Nephron progenitor cell (in vitro differentiated cells): ENCODE measurements at regions not wholly inside any gene's neighbourhood (a gene's known extent, or its start where the extent isn't known, plus 50 kb on each side); places are given as distances from the start of the nearest gene placed in this dataset.

Experiments
- DNase-seq: peaks from one replicate; pipeline ENCODE4 v3.0.0; 2021
- H3K27ac Mint-ChIP-seq: 2 replicates; pipeline ENCODE4 v1.8.0; 2021; ENCODE audit warnings: mild to moderate bottlenecking, moderate library complexity, mixed read lengths
- H3K27me3 Mint-ChIP-seq: 2 replicates; pipeline ENCODE4 v1.8.0; 2021; ENCODE audit warnings: mild to moderate bottlenecking, low read depth, mixed read lengths; ENCODE audit not compliant: poor library complexity
- H3K36me3 Mint-ChIP-seq: 2 replicates; pipeline ENCODE4 v1.8.0; 2021; ENCODE audit warnings: low read depth, mixed read lengths
- H3K4me1 Mint-ChIP-seq: 2 replicates; pipeline ENCODE4 v1.8.0; 2021; ENCODE audit warnings: mixed read lengths
- H3K4me3 Mint-ChIP-seq: 2 replicates; pipeline ENCODE4 v1.8.0; 2021; ENCODE audit warnings: mild to moderate bottlenecking, moderate library complexity, mixed read lengths
- H3K9me3 Mint-ChIP-seq: 2 replicates; pipeline ENCODE4 v1.8.0; 2021; ENCODE audit warnings: mild to moderate bottlenecking, moderate library complexity, mixed read lengths
- TF ChIP-seq, protein P1 (sequence below): fragments of 200-600 bp; sonication (generic); IDR thresholded peaks from 2 replicates; pipeline ENCODE4 v1.5.0; 2021; ENCODE audit warnings: antibody characterized with exemption

DNA sequence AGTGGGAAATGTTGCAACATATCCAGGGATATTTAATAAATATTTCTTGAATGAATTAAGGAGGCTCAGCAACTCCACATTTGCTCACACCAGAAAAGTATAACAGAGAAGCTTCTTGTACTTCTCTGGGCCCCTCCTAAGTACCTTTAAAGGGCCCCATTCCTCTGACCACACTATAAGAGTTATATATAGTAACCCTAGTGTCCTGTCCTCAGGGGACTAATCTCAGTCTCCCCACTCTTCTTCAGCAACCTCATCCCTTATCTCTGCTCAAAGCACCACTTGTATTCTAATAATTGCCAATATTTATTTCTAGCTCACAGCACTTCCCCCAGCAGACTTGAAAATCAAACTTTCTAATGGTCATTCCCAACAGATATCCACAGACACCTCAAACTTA lies 237.1 kb downstream of the GXYLT1 start:
- Mint-ChIP-seq H3K27ac (no peak overlapping the region), H3K27me3 (no peaks in the 10 kb centered on the region), H3K9me3 (no peaks in the 10 kb centered on the region), H3K4me1 (no peaks in the 10 kb centered on the region), H3K36me3 (no peaks in the 10 kb centered on the region), H3K4me3 (no peak overlapping the region)
- no peak for DNase-seq
- TF ChIP-seq, protein P1, sequence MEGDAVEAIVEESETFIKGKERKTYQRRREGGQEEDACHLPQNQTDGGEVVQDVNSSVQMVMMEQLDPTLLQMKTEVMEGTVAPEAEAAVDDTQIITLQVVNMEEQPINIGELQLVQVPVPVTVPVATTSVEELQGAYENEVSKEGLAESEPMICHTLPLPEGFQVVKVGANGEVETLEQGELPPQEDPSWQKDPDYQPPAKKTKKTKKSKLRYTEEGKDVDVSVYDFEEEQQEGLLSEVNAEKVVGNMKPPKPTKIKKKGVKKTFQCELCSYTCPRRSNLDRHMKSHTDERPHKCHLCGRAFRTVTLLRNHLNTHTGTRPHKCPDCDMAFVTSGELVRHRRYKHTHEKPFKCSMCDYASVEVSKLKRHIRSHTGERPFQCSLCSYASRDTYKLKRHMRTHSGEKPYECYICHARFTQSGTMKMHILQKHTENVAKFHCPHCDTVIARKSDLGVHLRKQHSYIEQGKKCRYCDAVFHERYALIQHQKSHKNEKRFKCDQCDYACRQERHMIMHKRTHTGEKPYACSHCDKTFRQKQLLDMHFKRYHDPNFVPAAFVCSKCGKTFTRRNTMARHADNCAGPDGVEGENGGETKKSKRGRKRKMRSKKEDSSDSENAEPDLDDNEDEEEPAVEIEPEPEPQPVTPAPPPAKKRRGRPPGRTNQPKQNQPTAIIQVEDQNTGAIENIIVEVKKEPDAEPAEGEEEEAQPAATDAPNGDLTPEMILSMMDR: no peak

GRCh38 chr12:41907021-41907420 lies 237.7 kb downstream of the GXYLT1 start:
- H3K4me3 Mint-ChIP-seq: no peak overlapping the region
- H3K27me3 Mint-ChIP-seq: no peaks in the 10 kb centered on the region
- TF ChIP-seq, protein P1: no peak
- no peaks in the 10 kb centered on the region for H3K36me3 Mint-ChIP-seq
- H3K9me3 Mint-ChIP-seq: no peaks in the 10 kb centered on the region
- DNase-seq: no peak
- no peak overlapping the region for H3K27ac Mint-ChIP-seq
- H3K4me1 Mint-ChIP-seq: no peaks in the 10 kb centered on the region

DNA sequence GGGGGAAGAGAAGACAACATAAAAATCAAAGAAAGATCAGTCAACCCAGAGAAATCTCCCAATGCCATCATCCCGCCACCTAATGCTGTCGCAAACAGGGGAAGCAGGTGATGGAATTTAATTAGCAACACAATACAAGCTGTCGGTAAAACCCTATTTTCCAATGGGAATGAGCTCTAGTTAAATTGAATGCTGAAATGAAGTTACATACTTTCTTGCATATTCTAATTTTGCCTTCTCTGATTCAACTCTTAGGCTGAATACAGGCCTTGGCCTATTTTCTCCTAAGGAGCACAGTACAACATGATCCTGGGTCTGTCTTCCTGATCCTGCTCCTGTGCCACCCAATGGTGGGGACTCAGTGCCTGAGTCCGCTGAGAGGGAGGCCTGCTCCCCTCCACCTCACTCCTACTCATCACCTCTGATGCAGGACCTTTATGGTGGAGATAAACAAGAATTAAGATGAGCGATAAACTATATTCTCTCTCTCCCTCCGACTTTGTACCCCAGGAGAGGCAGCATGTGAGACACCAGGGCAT lies 238.8 kb downstream of the GXYLT1 start:
- Mint-ChIP-seq H3K36me3 (no peaks in the 10 kb centered on the region), H3K4me3 (no peak overlapping the region), H3K27me3 (no peaks in the 10 kb centered on the region), H3K9me3 (peaks cover 3% of the 10 kb centered on the region), H3K4me1 (no peaks in the 10 kb centered on the region), H3K27ac (no peak overlapping the region)
- TF ChIP-seq, protein P1: no peak
- DNase-seq: no peak

DNA sequence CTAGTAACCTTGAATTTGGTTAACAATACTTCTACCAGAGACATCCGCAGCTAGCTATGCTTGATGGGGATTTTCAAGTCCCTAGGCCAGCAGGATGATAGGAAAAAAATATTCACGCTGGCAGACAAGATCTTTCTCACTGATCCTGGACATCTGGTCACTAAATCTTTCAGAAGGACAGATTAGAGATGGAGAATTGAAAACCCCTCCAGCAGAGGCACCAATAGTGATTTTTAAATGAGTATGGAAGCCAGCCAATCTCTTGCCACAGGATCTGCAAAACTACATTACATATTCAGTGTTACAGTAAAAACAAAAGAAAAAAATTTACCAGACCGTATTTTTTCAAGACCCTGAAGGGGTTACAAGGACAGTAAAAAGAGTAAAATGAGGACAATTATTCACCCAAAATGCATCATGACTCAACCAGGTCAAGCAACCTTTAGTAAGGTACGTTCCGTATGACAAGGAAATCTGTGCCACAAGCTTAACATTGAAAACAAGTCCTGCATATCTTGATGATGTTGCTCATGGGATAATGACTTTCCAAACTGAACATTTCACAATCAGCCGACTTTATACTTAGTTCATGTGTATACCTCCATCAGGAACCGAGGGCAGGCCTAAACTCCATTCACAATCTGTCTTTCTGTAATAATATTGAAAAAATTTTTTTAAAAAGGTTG lies 239.5 kb downstream of the GXYLT1 start:
- H3K27ac Mint-ChIP-seq: no peak overlapping the region
- TF ChIP-seq, protein P1: no peak
- DNase-seq: no peak
- H3K36me3 Mint-ChIP-seq: no peaks in the 10 kb centered on the region
- no peak overlapping the region for H3K4me3 Mint-ChIP-seq
- H3K9me3 Mint-ChIP-seq: peaks cover 3% of the 10 kb centered on the region
- no peaks in the 10 kb centered on the region for H3K27me3 Mint-ChIP-seq
- no peaks in the 10 kb centered on the region for H3K4me1 Mint-ChIP-seq

DNA sequence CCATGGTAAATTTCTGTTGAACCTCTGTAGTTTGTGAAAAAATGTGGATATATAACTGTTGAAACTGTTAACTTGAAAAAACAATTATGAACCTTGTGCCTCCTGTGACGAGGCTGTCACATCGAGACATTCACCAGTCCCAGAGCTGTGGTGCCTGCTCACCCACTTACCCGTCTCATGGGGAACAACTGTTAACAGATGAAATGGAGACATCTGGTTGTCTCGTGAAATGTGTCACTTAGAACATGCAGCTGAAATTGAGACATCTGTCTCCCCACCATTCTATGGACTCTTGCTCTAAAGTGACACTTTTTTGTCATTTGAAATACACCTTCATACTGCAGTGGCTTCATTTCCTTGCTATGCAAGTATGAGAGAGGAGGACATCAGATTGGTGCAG lies 240.6 kb downstream of the GXYLT1 start:
- no peaks in the 10 kb centered on the region for H3K36me3 Mint-ChIP-seq
- no peaks in the 10 kb centered on the region for H3K4me1 Mint-ChIP-seq
- no peaks in the 10 kb centered on the region for H3K27me3 Mint-ChIP-seq
- no peak for DNase-seq
- no peak overlapping the region for H3K27ac Mint-ChIP-seq
- H3K9me3 Mint-ChIP-seq: peaks cover 3% of the 10 kb centered on the region
- no peak overlapping the region for H3K4me3 Mint-ChIP-seq
- TF ChIP-seq, protein P1: no peak
